Upper lobe of left lung (tissue), 4 donors: ENCODE measurements at regions not wholly inside any gene's neighbourhood (a gene's known extent, or its start where the extent isn't known, plus 50 kb on each side); places are given as distances from the start of the nearest gene placed in this dataset.

Experiments
- EP300 ChIP-seq, 4 donors: sonication (generic); formaldehyde crosslinking; IDR thresholded peaks; one replicate each; pipeline ENCODE4 v1.5.1; 2017; ENCODE audit warnings: antibody characterized with exemption in 4 of 4, control low read depth in 2 of 4
- POLR2A ChIP-seq, 4 donors: fragments of 450-650 bp; IDR thresholded peaks; one replicate each; pipeline ENCODE4 v1.5.1; 2016 to 2017; ENCODE audit warnings: antibody characterized with exemption in 4 of 4, mild to moderate bottlenecking in 2 of 4
- TF ChIP-seq, protein P1 (sequence below), 6 experiments: fragments of 450-650 bp in 4 of 6; fragments of 200-600 bp in 2 of 6; sonication (generic) in 2 of 6; IDR thresholded peaks; one replicate each; pipeline ENCODE4 v1.5.1; 2016 to 2019; ENCODE audit warnings: antibody characterized with exemption in 6 of 6

DNA sequence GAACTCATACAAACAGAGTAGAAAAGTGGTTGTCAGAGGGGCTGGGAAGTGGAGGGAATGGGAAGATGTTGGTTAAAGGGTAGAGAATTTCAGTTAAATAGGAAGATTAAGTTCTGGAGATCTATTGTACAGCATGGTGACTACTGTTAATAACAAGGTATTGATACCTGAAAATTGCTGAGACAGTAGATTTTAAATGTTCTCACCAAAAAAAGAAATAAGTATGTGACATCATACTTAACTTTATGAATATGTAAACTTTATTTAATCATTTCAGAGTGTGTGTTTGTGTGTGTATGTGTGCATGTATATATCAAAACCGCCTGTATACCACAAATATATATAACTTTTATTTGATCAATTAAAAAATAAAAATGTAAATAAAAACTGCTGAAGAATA, 896.4 kb downstream of the TFAP2A start:
- TF ChIP-seq, protein P1, sequence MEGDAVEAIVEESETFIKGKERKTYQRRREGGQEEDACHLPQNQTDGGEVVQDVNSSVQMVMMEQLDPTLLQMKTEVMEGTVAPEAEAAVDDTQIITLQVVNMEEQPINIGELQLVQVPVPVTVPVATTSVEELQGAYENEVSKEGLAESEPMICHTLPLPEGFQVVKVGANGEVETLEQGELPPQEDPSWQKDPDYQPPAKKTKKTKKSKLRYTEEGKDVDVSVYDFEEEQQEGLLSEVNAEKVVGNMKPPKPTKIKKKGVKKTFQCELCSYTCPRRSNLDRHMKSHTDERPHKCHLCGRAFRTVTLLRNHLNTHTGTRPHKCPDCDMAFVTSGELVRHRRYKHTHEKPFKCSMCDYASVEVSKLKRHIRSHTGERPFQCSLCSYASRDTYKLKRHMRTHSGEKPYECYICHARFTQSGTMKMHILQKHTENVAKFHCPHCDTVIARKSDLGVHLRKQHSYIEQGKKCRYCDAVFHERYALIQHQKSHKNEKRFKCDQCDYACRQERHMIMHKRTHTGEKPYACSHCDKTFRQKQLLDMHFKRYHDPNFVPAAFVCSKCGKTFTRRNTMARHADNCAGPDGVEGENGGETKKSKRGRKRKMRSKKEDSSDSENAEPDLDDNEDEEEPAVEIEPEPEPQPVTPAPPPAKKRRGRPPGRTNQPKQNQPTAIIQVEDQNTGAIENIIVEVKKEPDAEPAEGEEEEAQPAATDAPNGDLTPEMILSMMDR (IDR thresholded peaks at IDR 0.05): no peak
- TF ChIP-seq POLR2A (IDR thresholded peaks at IDR 0.05) (no peak), EP300 (IDR thresholded peaks at IDR 0.05) (no peak)
